Inflammatory macrophage treated with lipopolysaccharide for 1 hour (primary cell): ENCODE measurements at regions not wholly inside any gene's neighbourhood (a gene's known extent, or its start where the extent isn't known, plus 50 kb on each side); places are given as distances from the start of the nearest gene placed in this dataset.

Source experiments
- DNase-seq, 2 donors: peaks; one replicate each; pipeline ENCODE4 v3.0.0-alpha.2; 2020 to 2022

DNA sequence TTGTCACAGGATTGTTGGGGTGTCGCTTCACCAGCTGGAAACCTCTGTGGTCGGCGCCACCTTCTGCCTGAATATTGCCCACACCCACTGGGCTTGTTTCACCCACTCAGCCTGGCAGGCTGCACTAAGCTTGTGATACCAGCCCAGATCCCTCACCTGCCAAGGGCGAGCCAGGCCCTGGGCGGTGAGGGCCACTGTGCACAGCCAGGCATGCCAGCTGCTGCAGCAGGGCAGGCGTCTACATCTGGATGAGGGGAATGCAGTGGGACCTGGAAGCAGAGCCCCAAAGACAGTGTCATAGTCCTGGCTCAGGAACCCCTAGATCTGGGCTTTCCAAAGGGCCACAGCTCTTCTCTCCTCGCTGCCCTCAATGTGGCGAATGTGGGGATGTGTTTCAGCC is 1307.5 kb downstream of the GRIK2 start:
- DNase-seq: no peak

DNA sequence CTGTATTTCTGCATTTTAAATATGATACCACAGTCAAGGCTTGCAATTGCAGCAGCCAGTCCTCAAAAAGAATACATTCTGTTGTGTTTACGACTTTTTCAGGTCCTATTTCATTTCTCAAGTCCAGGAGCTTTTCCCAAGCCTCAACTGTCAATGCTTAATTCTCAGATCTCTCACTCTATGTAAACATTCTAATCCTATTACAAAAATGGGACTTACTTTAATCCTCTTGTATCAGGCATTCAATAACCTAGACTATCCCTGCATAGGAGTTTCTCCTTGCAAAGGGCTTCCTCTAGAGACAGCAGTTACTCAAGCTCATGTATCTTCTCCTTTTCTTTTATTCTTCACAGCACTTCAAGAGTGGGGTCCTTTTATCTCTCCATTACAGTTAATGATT is 1293.0 kb downstream of the GRIK2 start:
- no peak for DNase-seq

GRCh38 chr6:102680413-102680812 is 1286.9 kb downstream of the GRIK2 start:
- DNase-seq: no peak

DNA sequence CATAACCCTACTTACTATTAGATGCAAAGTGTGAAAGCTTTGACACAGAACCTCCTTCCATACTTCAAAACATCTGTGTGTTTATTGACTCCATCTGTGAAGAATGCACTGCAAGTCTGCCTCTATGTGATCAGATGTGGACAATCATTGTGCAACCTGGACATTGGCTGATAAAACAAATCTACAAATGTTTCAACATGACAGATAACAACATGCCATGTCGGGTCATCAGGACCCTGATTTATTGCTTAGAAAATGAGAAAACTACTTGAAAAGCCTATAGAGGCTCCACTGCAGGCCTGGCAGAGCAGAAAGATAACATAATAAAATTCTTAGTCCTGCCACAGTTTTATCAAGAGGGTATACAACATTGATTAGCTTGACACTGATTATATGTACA is 1286.4 kb downstream of the GRIK2 start:
- DNase-seq: no peak

- DNase-seq: no peak
These were observed 1283.7 kb downstream of the GRIK2 start for GRCh38 chr6:102677225-102677624.

- DNase-seq: no peak
These were observed 1277.2 kb downstream of the GRIK2 start for GRCh38 chr6:102670735-102671134.

GRCh38 chr6:102662851-102663250 is 1269.3 kb downstream of the GRIK2 start:
- DNase-seq: no peak

GRCh38 chr6:102660303-102660702 is 1266.8 kb downstream of the GRIK2 start:
- no peak for DNase-seq

- no peak for DNase-seq
These were observed 1262.3 kb downstream of the GRIK2 start for GRCh38 chr6:102655823-102656222.

DNA sequence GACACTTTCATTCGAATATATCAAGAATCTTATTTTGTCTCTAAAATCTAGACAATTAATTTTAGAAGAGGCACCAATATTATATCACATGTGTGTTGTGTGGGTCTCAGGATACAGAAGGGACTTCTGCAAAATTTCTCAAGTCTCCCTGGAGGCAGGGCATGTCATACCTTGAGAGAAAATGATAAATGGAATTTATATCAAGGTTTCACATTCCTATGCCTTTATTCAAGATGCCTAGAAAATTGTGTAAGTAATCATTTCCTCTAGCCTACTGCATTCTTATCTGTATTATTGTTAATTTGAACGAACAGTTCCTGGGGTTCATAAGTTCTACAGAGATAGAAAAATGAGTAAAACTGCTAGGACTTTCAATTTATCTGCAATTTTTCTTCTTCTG is 1247.9 kb downstream of the GRIK2 start:
- DNase-seq: no peak

GRCh38 chr6:102631921-102632320 is 1238.4 kb downstream of the GRIK2 start:
- no peak for DNase-seq

- no peak for DNase-seq
These were observed 1229.7 kb downstream of the GRIK2 start for GRCh38 chr6:102623201-102623600.

- DNase-seq: peak in 1 of 2 donors; percentile 9
These were observed 1226.1 kb downstream of the GRIK2 start for GRCh38 chr6:102619585-102619984.

DNA sequence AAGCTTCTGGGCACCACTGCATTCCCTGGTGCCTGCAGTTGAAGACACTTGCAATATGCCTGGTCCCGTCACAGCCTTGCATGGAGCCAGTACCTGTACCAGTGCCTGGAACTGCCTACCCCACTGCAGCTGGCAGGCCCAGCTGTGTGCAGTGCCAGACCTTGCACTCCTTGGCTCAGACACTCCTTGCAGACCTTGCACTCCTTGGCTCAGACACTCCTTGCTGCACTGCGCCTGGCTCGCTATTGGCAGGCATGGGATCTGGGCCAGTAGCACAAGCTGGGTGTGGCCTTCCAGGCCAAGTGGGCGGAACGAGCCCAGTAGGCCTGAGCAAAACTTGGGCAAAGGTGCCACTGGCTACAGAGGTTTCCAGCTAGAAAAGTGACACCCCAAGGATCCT is 1189.1 kb downstream of the GRIK2 start:
- DNase-seq: no peak

DNA sequence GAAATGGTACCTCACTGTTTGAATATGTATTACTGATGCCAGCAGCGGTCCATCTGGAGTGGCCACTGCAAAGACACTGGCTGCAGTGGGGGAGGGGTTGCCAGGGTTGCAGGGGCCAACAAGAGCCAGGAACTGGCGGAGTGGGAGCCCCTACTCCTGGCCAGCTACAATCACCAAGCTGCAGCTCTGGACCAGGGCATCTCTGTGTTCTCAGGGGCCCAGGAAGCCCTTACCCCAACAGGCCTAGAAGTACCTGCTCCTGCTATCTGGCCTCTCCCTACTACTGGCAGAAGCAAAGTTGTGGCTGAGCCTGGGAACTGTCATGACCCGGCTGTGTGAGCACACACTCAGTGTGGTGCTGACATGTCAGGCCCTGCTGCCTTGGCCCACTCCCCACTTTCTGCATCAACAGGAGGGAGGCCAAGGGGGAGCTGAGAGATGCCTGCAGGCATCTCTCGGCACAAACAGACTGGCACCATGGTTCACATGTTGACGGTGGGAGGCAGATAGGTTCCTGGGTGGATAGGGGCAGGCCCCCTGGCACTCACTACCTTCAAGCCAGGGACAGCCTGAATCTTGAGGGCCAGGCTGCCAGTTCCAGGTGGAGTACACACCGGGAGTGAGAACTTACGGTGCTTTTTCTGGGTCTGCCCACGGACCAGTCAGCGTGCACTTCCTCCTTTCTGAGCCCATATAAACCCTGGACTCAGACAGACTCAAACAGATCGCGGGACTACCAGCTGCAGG is 1188.0 kb downstream of the GRIK2 start:
- DNase-seq: no peak

- DNase-seq: no peak
These were observed 1177.9 kb downstream of the GRIK2 start for GRCh38 chr6:102571236-102571908.

DNA sequence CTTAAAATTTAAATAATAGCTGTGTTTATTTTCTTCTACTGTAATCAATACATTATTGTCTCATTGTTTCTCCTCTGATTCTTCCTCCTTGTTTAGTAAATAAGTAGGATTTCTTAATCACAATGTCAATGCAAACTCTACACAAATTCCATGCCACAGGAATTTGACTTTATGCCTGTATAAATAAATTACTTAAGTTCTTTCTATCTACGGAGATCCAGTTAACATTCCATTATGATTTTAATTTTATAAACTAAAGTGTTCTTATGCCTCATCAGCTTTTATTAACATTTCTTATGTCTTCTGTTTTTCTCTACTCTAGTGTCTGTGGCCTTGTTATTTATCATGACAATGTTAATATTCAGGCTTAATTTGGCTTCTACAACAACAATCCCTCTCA is 1169.2 kb downstream of the GRIK2 start:
- DNase-seq: no peak

DNA sequence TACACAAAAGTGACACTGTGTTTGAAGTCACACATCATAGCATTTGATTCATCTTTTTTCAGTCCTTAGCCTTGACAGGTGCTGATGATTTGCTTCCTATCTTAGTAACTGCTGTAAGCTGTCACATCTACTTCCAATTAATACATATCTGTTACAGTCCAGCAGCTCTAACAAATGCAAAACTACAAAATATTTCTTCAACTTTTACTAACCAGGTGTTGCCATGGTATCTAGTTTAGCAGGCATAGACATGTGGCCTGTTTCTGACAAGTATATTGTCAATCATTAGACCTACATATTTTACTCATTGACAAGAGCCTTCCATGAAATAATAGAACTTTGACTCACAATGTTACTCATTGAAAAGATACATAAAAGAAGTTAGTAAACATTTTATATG is 1159.7 kb downstream of the GRIK2 start:
- DNase-seq: no peak

- no peak for DNase-seq
These were observed 1155.8 kb downstream of the GRIK2 start for GRCh38 chr6:102549221-102549874.

- no peak for DNase-seq
These were observed 1131.8 kb downstream of the GRIK2 start for GRCh38 chr6:102525336-102525735.

DNA sequence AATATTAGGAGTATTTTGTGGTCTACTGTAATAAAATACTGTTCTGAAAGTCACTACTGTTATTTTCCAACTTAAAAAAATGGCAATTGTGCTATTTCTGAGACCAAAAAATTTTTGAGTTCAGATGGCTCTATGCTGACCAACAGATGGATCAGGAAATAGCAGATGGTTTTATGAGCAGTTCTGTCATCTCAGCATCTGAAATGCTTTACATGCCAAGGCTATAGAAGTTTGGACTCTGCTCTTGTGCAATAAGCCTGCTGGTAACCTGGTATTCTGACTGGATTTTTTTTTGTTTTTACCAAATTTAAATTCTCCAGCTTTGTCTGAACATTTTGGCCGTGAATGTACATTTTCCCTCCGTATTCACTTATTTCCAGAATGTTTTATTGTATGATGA is 1127.5 kb downstream of the GRIK2 start:
- no peak for DNase-seq

DNA sequence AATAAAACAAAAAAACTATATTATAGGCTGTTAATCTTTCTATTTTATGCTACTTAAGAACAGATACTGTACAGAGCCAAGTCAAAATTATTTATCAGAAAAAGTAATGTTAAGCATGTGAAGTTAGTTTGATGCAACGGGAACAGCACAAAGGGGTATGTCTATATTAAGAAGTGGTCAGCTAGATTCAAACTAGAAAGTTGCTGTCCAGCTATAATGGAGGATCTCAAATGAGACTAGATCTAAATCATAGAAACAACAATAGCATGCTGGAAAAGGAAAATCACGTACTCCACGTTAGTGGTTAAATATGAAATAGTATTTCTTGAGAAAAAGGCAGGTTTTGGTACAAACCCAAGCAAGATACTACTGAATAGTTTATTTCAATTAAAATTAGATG is 1124.0 kb downstream of the GRIK2 start:
- DNase-seq: no peak

DNA sequence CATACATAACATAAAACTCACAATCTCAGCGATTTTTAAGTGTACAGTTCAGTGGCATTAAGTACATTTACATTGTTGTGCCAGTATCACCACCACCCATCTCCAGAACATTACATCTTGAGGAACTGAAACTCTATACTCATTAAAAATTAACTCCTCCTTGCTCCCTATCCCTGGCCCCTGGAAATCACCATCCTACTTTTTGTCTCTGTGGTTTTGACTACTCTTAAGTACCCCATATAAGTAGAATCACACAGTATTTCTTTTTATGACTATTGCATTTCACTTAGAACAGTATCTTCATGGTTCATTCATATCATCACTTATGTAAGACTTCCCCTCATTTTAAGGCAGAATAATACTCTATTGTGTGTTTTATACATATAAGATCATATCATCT is 1108.1 kb downstream of the GRIK2 start:
- DNase-seq: no peak

GRCh38 chr6:102494808-102495207 is 1101.3 kb downstream of the GRIK2 start:
- DNase-seq: no peak
